Panc1 (cell line): ENCODE measurements at regions not wholly inside any gene's neighbourhood (a gene's known extent, or its start where the extent isn't known, plus 50 kb on each side); places are given as distances from the start of the nearest gene placed in this dataset.

Experiments used
- CTCF ChIP-seq: fragments of 450-650 bp; IDR thresholded peaks from 2 replicates; pipeline ENCODE4 v1.5.1; 2017; ENCODE audit warnings: mild to moderate bottlenecking
- TCF7L2 ChIP-seq: IDR thresholded peaks from 2 replicates; pipeline ENCODE4 v1.6.1; 2011; ENCODE audit warnings: mild to moderate bottlenecking, low read depth, low read length, inconsistent platforms

- TF ChIP-seq CTCF (no peak), TCF7L2 (no peak)
These were observed 223.5 kb downstream of the CYB561 start for GRCh38 chr17:63222655-63223054.
